ENCODE measurements at regions not wholly inside any gene's neighbourhood (a gene's known extent, or its start where the extent isn't known, plus 50 kb on each side); places are given as distances from the start of the nearest gene placed in this dataset.

DNA sequence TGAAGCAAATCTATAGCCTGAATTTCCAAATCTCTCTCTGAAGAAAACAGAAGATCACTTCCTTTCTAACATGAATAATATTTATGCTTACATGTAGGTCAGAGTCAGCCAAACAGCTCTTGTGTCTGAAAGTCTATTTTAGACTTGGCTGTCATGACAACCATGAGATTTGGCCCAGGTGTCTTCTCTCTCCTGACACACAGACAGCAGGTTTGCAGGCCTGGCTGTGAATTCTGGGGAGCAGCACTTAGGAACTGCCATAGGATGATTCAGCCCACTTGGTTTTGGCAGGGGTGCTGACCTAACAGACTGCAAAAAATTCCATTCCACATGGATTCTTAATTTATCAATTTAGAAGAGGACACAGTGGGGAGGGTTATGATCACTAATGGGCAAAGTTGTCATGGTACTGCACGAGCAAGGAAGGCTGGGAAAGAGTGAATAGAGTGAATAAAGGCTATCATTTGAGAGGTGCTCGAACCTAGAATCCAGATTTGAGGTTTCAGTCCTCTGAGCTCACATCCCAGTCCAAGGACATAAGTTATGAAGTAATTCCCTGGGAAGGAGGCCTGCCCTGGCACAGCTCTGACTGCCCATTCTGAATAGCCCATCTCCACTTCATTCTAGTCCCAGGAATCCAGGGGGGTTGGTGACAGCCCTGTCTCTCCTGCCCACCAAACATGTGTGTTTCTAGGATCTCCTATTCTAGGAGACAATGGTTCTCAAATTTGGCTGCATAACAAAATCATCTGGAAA lies 453.9 kb upstream of the TRIB2 start:
- no peak for DNase-seq

DNA sequence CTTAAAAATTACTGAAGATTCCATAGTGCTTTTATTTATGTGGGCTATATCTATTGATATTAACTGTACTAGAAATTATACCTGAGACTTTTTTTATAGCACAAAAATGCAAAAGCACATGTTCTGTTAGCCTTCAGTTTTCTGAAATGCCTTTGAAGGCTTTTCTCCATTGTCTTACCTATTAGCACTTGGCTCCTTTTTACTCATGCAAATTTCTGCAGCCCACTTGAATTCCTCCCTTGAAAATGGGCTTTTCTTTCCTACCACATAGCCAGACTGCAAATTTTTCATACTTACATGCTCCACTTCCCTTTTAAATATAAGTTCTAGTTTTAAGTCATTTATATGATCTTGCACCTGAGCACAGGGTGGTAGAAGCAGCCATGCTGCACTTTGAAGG lies 453.0 kb upstream of the TRIB2 start:
- no peak for DNase-seq

DNA sequence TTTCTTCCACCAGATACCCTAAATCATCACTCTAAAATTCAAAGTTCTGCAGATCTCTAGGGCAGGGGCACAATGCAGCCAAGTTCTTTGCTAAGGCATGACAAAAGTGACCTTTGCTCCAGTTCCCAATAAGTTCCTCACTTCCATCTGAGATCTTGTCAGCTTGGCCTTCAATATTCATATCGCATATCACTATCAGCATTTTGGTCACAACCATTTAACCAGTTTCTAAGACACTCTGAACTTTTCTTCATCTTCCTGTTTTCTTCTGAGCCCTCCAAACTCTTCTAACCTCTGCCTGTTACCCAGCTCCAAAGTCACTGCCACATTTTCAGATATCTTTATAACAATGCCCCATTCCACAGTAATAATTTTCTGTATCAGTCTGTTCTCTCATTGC lies 452.6 kb upstream of the TRIB2 start:
- DNase-seq, result no peak

GRCh38 chr2:12265646-12266045 lies 451.1 kb upstream of the TRIB2 start:
- peak; percentile 11 for DNase-seq

DNA sequence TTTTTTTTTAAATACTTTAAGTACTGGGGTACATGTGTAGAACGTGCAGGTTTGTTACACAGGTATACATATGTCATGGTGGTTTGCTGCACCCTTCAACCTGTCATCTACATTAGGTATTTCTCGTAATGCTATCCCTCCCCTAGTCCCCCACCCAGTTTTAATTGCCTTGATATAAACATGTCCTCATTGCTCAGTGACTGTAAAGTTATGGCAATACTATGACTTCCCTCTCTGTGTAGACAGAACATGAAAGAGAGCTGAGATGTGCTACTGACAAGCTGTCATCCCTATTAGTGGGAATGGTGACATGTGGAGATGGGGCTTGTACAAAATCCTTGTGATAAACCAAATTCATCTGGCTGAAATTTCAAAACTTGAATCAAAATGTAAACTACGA lies 449.7 kb upstream of the TRIB2 start:
- no peak for DNase-seq

DNA sequence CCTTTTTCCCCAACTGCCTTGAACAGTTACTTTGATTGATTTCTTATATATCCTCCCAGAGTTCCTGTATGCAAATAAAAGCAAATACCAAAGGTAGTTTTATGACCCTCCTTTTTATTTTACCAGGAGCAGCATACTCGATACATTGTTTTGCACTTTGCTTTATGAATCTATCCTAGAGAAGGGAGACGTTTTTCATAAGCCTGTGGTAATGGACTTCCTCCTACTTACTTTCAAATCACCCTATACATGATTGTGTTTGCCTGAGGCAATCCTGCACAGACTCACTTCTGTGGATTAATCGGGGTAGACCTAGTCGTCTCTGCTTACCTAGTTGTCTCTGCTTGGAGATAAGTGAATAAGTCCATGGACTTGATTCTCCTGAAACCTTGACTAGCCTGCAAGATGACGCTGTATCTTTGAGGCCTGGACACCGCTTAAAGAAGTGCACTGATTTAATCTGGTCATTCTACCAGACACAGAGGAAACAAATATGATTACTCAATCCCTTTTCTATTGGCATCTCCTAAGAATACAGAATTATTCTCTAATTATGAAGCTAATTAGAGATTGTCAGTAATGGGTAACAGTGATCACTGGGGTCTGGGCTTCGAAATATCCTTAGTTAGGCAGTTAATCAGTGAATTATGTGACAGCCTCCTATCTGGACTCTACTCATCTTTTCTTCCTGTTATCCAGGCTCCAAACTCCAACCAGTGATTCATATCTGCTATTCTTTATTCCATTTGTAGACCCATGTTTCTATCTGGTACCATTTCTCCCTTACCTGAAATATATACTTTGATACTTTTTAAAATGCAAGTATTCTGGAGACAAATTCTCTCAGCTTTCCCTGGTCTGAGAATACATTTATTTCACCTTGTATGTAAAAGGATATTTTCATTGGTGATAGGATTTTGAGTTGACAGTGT lies 447.4 kb upstream of the TRIB2 start:
- no peak for DNase-seq

DNA sequence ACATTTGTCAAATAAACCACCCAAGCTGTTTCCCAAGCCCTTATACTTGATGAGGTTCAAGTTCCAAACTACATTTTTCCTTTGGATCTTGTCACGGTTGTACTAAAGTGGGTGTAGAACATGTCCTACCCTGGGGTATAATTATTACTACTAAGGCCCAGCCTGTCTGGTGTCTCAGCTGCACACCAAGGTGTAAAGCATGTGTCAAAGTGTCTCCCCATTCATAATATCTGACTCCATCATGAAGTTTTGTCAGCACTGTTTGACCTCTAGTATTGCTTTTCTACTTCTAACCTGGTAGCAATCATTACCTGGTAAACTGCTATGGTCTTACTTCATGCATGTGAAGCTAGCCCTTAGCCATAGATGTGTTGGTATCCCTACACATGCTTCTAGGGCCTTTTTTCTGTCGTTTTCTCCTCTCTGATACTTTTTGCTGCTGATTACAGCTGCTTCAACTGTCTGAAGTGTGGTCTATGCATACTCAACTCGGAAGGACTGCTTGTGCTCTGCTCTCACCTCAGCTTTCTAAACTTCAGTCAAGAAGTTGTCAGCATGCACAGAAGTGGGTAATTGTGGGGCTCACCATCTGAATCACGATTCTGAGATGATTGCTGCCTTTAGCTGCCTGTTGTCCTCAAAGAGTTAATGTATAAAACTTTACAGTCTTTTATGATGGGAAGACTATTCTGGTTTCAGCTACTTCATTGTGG lies 445.7 kb upstream of the TRIB2 start:
- DNase-seq, result no peak

DNA sequence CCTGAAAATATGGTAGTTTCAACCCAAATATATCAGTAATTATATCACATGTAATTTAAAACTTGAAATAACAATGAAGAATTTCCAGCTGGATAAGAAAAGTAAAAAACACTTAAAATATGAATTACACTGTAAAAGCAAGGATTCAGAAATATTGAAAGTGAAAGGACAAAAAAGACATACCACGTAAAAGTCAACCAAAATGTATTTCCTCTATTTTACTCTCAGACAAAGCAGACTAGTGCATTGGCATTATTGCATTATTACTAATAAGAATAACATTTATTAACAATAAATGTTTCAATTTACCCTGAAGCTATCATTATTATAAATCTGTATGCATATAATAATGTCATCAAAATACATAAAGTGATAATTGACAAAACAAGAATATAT lies 445.1 kb upstream of the TRIB2 start:
- DNase-seq, result no peak

DNA sequence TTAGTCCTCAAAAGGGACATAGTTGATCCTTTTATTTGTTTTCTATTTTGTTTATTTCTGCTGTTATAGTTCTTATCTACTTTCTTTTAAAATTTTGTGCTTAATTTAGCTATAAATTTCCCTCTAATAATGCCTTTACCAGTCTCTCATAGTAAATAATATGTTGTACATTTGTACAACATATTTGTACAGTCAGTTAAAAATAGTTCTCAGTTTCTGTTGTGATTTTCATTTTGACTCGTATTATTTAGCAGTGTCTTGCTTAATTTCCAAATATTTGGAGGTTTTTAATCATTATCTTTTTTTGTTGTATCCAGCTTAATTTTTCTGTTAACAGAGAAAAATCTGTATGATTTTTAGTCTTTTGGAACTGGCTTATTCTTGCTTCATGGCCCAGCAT lies 443.6 kb upstream of the TRIB2 start:
- no peak for DNase-seq

GRCh38 chr2:12274591-12274990 lies 442.1 kb upstream of the TRIB2 start:
- no peak for DNase-seq

GRCh38 chr2:12277241-12278034 lies 439.3 kb upstream of the TRIB2 start:
- no peak for DNase-seq

- no peak for DNase-seq
Observed at GRCh38 chr2:12278217-12278750, 438.5 kb upstream of the TRIB2 start.

GRCh38 chr2:12282780-12283695 lies 433.7 kb upstream of the TRIB2 start:
- no peak for DNase-seq

DNA sequence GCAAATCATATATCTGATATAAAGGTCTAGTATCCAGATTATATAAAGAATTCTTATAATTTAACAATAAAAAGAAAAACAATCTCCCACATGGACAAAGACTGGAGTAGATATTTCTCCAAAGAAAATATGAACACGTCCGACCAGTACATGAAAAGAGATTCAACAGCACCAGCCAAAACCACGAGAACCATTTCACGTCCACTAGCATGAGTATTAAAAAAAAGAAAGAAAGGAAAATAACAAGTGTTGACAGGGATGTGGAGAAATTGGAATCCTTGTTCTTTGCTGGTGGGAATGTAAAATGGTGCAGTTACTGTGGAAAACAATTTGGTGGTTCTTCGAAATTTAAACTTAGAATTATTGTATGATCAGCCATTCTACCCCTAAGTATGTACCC lies 432.7 kb upstream of the TRIB2 start:
- DNase-seq, result peak; percentile 30

DNA sequence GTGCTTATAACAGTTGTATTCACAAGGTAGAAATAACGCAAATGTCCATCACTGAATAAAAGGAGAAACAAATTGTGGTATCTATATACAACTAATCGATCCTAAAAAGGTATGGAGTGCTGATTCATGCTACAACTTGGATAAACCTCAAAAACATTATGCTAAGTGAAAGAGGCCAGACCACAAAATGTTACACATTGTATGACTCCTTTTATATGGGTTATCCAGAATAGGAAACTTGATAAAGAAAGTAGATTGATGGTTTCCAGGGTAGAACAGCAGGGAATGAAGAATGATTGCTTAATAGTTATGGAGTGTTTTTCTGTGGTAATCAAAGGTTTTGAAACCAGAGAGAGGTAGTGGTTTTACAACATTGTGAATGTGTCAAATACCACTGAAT lies 432.2 kb upstream of the TRIB2 start:
- DNase-seq, result peak; percentile 23

GRCh38 chr2:12286347-12286746 lies 430.4 kb upstream of the TRIB2 start:
- DNase-seq, result no peak

DNA sequence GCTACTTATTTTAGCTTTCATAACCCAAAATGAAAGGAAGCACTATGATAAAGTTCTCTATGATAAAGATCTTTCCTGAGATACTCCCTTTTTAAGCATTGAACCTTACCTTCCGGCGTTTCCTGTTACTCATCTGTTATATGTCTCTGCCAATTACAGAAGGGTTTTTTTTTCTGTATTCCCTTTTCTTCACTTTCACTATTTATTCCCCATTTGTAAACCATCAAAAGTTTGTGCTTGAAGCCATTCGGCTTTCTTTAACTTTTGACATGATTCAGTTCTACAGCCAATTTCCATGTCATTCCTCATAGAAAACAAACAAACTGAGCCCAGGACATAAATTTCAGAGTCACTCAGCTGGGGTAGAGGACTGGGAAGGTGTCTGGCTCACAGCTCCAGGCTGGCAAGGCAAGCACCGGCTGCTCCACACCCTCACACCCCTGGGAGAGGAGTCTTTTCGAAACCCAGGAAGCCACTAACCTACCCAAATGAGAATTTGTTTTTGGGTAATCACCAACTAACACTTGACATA lies 429.4 kb upstream of the TRIB2 start:
- DNase-seq, result no peak

DNA sequence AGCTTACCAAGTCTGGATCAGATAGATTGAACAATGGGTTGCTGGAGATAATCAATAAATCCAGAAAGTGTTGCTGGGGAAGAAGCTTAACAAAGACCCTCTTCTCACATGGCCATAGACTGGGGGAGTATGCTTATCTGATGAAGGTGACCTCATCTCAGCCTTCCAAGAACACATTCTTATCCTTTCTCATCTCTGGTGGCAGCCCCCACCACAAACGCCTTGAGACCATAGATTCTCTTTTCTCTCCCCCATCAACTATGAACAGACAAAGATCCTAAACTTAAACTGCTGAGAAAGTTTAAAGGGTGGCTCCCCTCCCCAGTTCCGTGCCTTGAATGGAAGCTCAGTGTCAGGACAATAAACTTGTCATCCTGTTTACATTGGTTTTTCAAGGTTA lies 428.7 kb upstream of the TRIB2 start:
- no peak for DNase-seq

- DNase-seq, result no peak
Observed at GRCh38 chr2:12289120-12289802, 427.5 kb upstream of the TRIB2 start.

DNA sequence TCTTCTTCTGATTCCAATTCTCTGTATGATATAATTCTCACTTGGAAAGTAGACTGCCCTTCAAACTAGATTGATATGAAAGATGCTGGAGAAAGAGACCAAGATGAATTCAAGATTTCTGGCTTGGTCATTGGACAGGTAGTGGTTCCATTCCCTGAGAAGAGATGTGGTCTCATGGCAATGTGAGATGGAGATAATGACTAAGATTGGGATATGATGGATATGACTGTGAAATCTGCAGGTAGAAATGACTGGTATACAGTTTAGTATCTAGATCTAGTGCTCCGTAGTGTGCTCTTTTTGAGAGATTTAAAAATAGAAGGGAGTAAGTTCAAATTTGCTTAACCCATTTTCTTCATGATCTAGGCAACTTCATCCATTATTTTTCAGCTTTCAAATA lies 425.4 kb upstream of the TRIB2 start:
- no peak for DNase-seq
